Activated CD8-positive, alpha-beta T cell treated with anti-CD3 and anti-CD28 coated beads for 36 hours (primary cell): ENCODE measurements at regions not wholly inside any gene's neighbourhood (a gene's known extent, or its start where the extent isn't known, plus 50 kb on each side); places are given as distances from the start of the nearest gene placed in this dataset.

Experiments
- ATAC-seq: fragments of 200-7000 bp; cut with Tn5 transposase; one replicate; pipeline ENCODE4 v1.10.0; 2021; ENCODE audit warnings: mild to moderate bottlenecking, moderate library complexity
- CTCF ChIA-PET: fragments of 350-600 bp; sonication (Branson Sonifier 250); formaldehyde crosslinking; loops from one replicate; lab custom pipeline; 2021; ENCODE audit warnings: antibody characterized with exemption; lab: Charles Lee
- POLR2A ChIA-PET: fragments of 350-600 bp; sonication (Branson Sonifier 250); formaldehyde crosslinking; loops from one replicate; lab custom pipeline; 2021; ENCODE audit warnings: antibody characterized with exemption; lab: Charles Lee
- DNase-seq: peaks from one replicate; pipeline ENCODE4 v3.0.0-alpha.2; 2020
- H3K27ac Mint-ChIP-seq: one replicate; pipeline ENCODE4 v1.8.0; 2021; ENCODE audit warnings: mild to moderate bottlenecking, mixed read lengths
- H3K27me3 Mint-ChIP-seq: one replicate; pipeline ENCODE4 v1.8.0; 2021; ENCODE audit warnings: mixed read lengths
- H3K36me3 Mint-ChIP-seq: one replicate; pipeline ENCODE4 v1.8.0; 2021; ENCODE audit warnings: low read depth, mixed read lengths
- H3K4me1 Mint-ChIP-seq: one replicate; pipeline ENCODE4 v1.8.0; 2021; ENCODE audit warnings: low read depth, mixed read lengths
- H3K4me3 Mint-ChIP-seq: one replicate; pipeline ENCODE4 v1.8.0; 2021; ENCODE audit warnings: mild to moderate bottlenecking, moderate library complexity, mixed read lengths
- H3K9me3 Mint-ChIP-seq: one replicate; pipeline ENCODE4 v1.8.0; 2021; ENCODE audit warnings: mixed read lengths
- intact Hi-C: fragments of 100-400 bp; cut with micrococcal nuclease; formaldehyde crosslinking; loops from one replicate; pipeline ENCODE4 v1.10.0; 2022
- TF ChIP-seq, protein P1 (sequence below): fragments of 200-600 bp; IDR thresholded peaks from one replicate; pipeline ENCODE4 v1.8.0; 2022; ENCODE audit warnings: antibody characterized with exemption, mild to moderate bottlenecking

DNA sequence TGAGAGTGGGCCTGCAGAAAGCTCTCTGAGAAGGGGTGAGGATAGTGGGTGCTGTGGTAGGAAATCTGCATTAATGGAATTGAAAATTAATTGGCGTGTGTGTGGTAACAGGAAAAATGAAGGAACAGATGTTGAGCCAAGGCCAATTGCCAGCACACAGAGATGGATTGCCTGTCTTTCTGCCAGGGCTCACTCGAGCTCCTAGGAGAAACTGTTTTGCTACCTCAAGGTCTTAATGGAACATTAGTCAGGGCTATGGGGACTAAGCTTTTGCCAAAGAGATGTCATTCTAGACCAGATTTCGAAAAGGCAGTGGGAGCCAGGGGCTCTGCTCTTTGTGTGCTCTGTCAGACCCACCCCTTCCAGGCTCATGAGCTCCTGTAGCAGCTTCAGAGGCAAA, 124.0 kb upstream of the EFNA5 start:
- H3K4me1 Mint-ChIP-seq, result no peaks in the 10 kb centered on the region
- POLR2A ChIA-PET, result no interaction called here
- ATAC-seq, result no peak
- H3K36me3 Mint-ChIP-seq, result no peaks in the 10 kb centered on the region
- TF ChIP-seq, protein P1, sequence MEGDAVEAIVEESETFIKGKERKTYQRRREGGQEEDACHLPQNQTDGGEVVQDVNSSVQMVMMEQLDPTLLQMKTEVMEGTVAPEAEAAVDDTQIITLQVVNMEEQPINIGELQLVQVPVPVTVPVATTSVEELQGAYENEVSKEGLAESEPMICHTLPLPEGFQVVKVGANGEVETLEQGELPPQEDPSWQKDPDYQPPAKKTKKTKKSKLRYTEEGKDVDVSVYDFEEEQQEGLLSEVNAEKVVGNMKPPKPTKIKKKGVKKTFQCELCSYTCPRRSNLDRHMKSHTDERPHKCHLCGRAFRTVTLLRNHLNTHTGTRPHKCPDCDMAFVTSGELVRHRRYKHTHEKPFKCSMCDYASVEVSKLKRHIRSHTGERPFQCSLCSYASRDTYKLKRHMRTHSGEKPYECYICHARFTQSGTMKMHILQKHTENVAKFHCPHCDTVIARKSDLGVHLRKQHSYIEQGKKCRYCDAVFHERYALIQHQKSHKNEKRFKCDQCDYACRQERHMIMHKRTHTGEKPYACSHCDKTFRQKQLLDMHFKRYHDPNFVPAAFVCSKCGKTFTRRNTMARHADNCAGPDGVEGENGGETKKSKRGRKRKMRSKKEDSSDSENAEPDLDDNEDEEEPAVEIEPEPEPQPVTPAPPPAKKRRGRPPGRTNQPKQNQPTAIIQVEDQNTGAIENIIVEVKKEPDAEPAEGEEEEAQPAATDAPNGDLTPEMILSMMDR, result no peak
- H3K9me3 Mint-ChIP-seq, result peaks cover 3% of the 10 kb centered on the region
- DNase-seq, result no peak
- CTCF ChIA-PET, result no interaction called here
- no peak overlapping the region for H3K27ac Mint-ChIP-seq
- intact Hi-C loops, result no loop called here
- no peak overlapping the region for H3K4me3 Mint-ChIP-seq
- no peaks in the 10 kb centered on the region for H3K27me3 Mint-ChIP-seq

- TF ChIP-seq, protein P1, result no peak
- no peaks in the 10 kb centered on the region for H3K36me3 Mint-ChIP-seq
- DNase-seq, result no peak
- no peaks in the 10 kb centered on the region for H3K4me1 Mint-ChIP-seq
- peaks cover 3% of the 10 kb centered on the region for H3K9me3 Mint-ChIP-seq
- CTCF ChIA-PET, result no interaction called here
- intact Hi-C loops, result no loop called here
- no peaks in the 10 kb centered on the region for H3K27me3 Mint-ChIP-seq
- no peak overlapping the region for H3K4me3 Mint-ChIP-seq
- POLR2A ChIA-PET, result no interaction called here
- no peak for ATAC-seq
- no peak overlapping the region for H3K27ac Mint-ChIP-seq
Measured at GRCh38 chr5:107792940-107793339, 122.2 kb upstream of the EFNA5 start.

- TF ChIP-seq, protein P1, result no peak
- intact Hi-C loops, result no loop called here
- Mint-ChIP-seq H3K9me3 (peaks cover 3% of the 10 kb centered on the region), H3K27me3 (no peaks in the 10 kb centered on the region), H3K27ac (no peak overlapping the region), H3K4me3 (no peak overlapping the region), H3K4me1 (no peaks in the 10 kb centered on the region), H3K36me3 (no peaks in the 10 kb centered on the region)
- ATAC-seq, result no peak
- DNase-seq, result no peak
- ChIA-PET POLR2A (no interaction called here), CTCF (no interaction called here)
Measured at GRCh38 chr5:107790671-107791070, 119.9 kb upstream of the EFNA5 start.

GRCh38 chr5:107786424-107786823, 115.7 kb upstream of the EFNA5 start:
- H3K4me1 Mint-ChIP-seq, result no peaks in the 10 kb centered on the region
- intact Hi-C loops, result no loop called here
- no peaks in the 10 kb centered on the region for H3K27me3 Mint-ChIP-seq
- H3K36me3 Mint-ChIP-seq, result no peaks in the 10 kb centered on the region
- CTCF ChIA-PET, result no interaction called here
- no peak for DNase-seq
- ATAC-seq, result no peak
- TF ChIP-seq, protein P1, result no peak
- no peak overlapping the region for H3K4me3 Mint-ChIP-seq
- no peak overlapping the region for H3K27ac Mint-ChIP-seq
- H3K9me3 Mint-ChIP-seq, result no peaks in the 10 kb centered on the region
- POLR2A ChIA-PET, result no interaction called here

DNA sequence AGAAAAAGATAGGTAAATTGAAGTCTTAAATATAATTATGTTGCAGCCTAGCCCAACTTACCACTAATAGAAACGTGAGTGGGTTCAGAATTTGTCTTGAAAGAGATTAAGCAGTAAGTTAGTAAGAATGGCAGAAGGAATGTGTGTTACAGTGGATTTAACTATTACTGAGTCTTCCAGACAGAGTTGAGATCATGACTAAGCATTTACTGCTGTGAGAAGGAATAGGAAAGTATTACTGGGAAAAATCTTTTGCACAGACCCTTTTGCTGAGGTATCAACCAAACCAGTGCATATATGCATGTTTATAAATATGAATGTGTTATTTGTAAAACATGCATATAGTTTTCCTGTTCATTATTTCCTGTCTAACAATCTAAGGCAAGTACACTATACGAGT, 112.8 kb upstream of the EFNA5 start:
- H3K9me3 Mint-ChIP-seq, result no peaks in the 10 kb centered on the region
- H3K4me1 Mint-ChIP-seq, result no peaks in the 10 kb centered on the region
- H3K36me3 Mint-ChIP-seq, result no peaks in the 10 kb centered on the region
- no peak overlapping the region for H3K4me3 Mint-ChIP-seq
- TF ChIP-seq, protein P1, result no peak
- no peak for ATAC-seq
- H3K27ac Mint-ChIP-seq, result no peak overlapping the region
- ChIA-PET CTCF (no interaction called here), POLR2A (no interaction called here)
- no peak for DNase-seq
- intact Hi-C loops, result no loop called here
- H3K27me3 Mint-ChIP-seq, result peaks cover 3% of the 10 kb centered on the region
